NCI-H146 treated with DMSO at 0.1 percent for 48 hours (cell line): ENCODE measurements at regions not wholly inside any gene's neighbourhood (a gene's known extent, or its start where the extent isn't known, plus 50 kb on each side); places are given as distances from the start of the nearest gene placed in this dataset.

Source experiments
- DNase-seq: peaks from one replicate; lab custom pipeline; 2025; ENCODE audit not compliant: unreplicated experiment; lab: John Stamatoyannopoulos, UW

GRCh38 chr12:34340534-34341361 is 318.5 kb downstream of the ALG10 start:
- no peak for DNase-seq

- DNase-seq: no peak
Observed at GRCh38 chr12:34341362-34341733, 319.1 kb downstream of the ALG10 start.

- no peak for DNase-seq
Observed at GRCh38 chr12:34342048-34342447, 319.8 kb downstream of the ALG10 start.

DNA sequence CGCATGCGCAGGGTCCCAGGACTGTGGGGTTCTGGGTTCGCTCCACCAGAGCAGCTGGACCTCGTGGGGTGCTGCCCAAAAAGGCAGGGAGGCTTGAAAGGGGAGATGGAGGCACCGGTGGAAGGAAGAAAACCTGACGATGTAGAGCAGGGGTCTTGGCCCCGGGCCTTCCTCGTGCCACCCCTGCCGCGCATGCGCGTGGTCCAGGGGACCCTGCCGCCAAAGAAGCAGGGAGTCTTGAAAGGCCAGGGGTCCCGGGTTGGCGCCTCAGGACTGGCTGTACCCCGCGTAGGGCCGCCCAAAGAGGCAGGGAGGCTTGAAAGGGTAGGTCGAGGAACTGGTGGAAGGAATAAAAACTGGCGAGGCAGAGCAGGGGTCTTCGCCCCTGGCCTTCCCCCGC is 321.0 kb downstream of the ALG10 start:
- no peak for DNase-seq

GRCh38 chr12:34343766-34344165 is 321.5 kb downstream of the ALG10 start:
- DNase-seq: no peak

DNA sequence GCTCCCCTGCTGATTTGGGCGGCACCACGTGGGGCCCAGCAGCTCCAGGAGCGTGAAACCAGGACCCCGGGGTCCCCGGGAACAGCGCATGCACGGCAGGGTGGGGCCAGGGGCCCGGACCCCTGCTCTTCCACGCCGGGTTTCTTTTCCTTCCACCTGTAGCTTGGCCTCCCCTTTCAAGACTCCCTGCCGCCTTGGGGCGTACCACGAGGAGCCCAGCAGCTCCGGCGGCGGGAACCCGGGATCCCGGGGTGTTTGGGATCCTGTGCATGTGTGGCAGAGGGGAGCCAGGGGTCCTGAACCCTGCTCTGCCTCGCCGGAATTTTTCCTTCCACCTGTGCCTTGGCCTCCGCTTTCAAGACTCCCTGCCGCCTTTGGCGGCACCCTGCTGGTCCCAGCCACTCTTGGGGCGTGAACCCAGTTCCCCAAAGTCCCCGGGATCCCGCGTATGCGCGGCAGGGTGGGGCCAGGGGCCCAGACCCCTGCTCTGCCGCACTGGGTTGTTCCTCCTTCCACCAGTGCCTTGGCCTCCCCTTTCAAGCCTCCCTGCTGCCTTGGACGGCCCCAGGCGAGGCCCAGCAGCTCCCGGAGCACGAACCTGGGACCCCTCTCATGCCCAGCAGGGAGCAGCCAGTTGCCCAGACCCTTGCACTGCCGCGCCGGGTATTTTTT is 322.7 kb downstream of the ALG10 start:
- no peak for DNase-seq

GRCh38 chr12:34345801-34346200 is 323.5 kb downstream of the ALG10 start:
- DNase-seq: no peak

DNA sequence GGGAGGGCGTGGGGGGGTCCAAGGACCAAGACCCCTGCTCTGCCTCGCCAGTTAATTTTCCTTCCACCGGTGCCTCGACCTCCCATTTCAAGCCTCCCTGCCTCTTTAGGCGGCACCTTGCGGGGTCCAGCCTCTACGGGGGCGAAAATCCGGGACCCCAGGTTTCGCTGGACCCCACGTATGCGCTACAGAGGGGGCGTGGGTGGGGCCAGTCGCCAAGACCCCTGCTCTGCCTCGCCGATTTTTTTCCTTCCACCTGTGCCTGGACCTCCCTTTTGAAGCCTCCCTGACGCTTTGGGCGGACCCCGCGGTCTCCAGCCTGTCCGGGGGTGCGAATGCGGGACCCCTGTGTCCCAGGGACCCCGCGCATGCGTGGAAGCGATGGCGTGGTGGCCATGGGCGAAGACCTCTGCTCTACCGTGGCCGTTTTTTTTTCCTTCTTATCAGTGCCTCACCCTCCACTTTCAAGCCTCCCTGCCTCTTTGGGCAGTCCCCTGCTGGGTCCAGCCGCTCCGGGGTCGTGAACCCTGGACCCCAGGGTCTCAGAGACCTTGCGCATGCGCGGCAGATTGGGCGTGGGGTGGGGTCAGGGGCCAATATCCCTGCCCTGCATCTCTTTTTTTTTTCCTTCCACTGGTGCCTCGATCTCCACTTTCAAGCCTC is 324.2 kb downstream of the ALG10 start:
- DNase-seq: no peak

GRCh38 chr12:34347367-34347766 is 325.1 kb downstream of the ALG10 start:
- DNase-seq: no peak

GRCh38 chr12:34348064-34348463 is 325.8 kb downstream of the ALG10 start:
- DNase-seq: no peak

- DNase-seq: no peak
Observed at GRCh38 chr12:34348836-34349672, 326.8 kb downstream of the ALG10 start.

DNA sequence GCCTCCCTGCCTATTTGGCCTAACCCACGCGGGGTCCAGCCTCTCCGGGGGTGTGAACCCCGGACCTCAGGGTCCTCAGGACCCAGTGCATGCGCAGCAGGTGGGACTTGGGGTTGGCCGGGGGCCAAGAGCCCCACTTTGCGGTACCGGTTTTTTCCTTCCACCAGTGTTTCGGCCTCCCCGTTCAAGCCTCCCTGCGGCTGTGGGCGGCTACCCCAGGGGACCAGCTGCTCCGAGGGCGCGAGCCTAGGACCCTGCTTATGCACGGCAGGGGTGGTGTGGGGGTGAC is 327.3 kb downstream of the ALG10 start:
- no peak for DNase-seq

GRCh38 chr12:34350092-34351041 is 328.1 kb downstream of the ALG10 start:
- no peak for DNase-seq

DNA sequence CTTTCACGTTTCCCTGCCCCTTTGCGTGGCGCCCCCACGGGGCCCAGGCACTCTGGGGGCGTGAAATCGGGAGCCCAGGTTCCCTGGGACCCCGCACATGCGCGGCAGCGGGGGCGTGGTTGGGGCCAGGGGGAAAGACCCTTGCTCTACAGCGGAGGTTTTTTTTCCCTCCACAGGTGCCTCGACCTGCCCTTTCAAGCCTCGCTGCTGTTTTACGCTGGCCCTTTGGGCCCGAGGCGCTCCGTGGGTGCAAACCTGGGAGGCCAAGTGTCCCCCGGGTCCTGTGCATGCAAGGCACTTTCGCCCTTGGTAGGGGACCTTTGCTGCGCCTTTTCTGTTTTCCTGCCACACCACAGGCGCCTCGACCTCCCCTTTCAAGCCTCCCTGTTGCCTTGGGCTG is 329.8 kb downstream of the ALG10 start:
- DNase-seq: no peak

- no peak for DNase-seq
Observed at GRCh38 chr12:34354239-34355200, 332.2 kb downstream of the ALG10 start.

DNA sequence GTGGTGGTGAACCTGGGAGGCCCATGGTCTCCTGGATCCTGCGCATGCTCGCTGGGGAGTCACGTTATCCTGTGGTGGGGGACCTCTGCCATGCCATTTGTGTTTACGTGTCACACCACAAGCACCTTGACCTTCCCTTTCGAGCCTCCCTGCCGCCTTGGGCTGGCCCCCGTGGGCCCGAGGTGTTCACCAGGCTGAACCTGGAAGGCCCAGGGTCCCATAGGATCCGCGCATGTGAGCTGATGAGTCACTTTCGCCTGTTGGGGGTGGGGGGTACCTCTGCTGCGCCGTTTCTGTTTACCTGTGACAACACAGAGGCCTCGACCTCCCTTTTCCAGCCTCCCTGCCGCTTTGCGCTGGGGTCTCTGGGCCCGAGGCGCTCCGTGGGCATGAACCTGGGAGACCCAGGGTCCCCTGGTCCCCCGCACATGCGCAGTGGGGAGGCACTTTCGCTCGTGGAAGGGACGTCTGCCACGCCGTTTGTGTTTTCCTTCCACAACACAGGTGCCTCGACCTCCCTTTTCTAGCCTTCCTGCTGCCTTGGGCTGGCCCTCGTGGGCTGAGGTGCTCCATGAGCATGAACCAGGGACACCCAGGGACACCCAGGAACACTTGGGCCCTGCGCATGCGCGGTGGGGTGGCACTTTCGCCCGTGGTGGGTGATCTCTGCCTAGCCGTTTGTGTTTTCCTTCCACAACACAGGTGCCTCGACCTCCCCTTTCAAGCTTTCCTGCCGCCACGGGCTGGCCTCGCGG is 334.1 kb downstream of the ALG10 start:
- DNase-seq: no peak

DNA sequence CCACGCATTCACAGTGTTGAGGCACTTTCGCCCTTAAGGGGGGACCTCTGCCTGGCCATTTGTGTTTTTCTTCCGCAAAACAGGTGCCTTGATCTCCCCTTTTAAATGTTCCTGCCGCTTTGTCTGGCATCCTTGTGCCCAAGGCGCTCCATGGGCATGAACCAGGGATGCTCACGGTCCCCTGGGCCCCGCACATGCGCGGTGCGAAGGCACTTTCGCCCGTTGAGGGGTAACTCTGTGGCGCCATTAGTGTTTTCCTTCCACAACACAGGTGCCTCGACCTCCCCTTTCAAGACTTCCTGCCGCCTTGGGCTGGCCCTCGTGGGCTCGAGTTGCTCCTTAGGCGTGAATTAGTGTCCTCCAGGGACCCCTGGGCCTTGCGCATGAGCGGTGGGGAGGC is 335.5 kb downstream of the ALG10 start:
- DNase-seq: no peak

DNA sequence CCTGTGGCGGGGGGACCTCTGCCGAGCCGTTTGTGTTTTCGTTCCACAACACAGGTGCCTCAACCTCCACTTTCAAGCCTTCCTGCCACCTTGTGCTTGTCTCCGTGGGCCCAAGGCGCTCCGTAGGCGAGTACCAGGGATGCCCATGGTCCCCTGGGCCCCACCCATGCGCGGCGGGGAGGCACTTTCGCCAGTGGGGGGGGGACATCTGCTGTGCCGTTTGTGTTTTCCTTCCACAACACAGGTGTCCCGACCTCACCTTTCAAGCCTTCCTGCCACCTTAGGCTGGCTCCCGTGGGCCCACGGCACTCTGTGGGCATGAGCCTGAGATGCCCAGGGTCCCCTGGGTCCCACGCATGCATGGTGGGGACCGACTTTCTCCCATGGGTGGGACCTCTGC is 335.9 kb downstream of the ALG10 start:
- no peak for DNase-seq
